MCF 10A (cell line): ENCODE measurements at regions not wholly inside any gene's neighbourhood (a gene's known extent, or its start where the extent isn't known, plus 50 kb on each side); places are given as distances from the start of the nearest gene placed in this dataset.

ENCODE experiments used
- BruUV-seq: library from RNA; stranded (reverse); fragments of 400-500 nt; replicated peaks from 2 replicates; lab custom pipeline; 2021; lab: Mats Ljungman, UMichigan
- CTCF ChIA-PET: fragments of 300-600 bp; sonication (Branson Sonifier 250); formaldehyde crosslinking; extraction: SDS; loops from one replicate; lab custom pipeline; 2021; ENCODE audit warnings: antibody characterized with exemption, inconsistent platforms; lab: Yijun Ruan, JAX
- POLR2A ChIA-PET: fragments of 300-600, 350-650 bp; sonication (Branson Sonifier 250); formaldehyde crosslinking; extraction: SDS; loops from one replicate; lab custom pipeline; 2020; ENCODE audit warnings: antibody characterized with exemption, inconsistent platforms; lab: Yijun Ruan, JAX
- DNase-seq: peaks from one replicate; pipeline ENCODE4 v3.0.0-alpha.2; 2018; ENCODE audit not compliant: unreplicated experiment
- H3K27ac Mint-ChIP-seq: one replicate; pipeline ENCODE4 v1.8.0; 2022; ENCODE audit warnings: mild to moderate bottlenecking, low read depth, mixed read lengths; ENCODE audit not compliant: unreplicated experiment
- H3K27me3 Mint-ChIP-seq: one replicate; pipeline ENCODE4 v1.8.0; 2022; ENCODE audit warnings: mixed read lengths; ENCODE audit not compliant: insufficient read depth, unreplicated experiment
- H3K36me3 Mint-ChIP-seq: one replicate; pipeline ENCODE4 v1.8.0; 2022; ENCODE audit warnings: mild to moderate bottlenecking, moderate library complexity, mixed read lengths; ENCODE audit not compliant: insufficient read depth, unreplicated experiment
- H3K4me1 Mint-ChIP-seq: one replicate; pipeline ENCODE4 v1.8.0; 2022; ENCODE audit warnings: mixed read lengths; ENCODE audit not compliant: insufficient read depth, unreplicated experiment
- H3K4me3 Mint-ChIP-seq: one replicate; pipeline ENCODE4 v1.8.0; 2022; ENCODE audit warnings: mild to moderate bottlenecking, moderate library complexity, mixed read lengths; ENCODE audit not compliant: unreplicated experiment
- H3K9me3 Mint-ChIP-seq: one replicate; pipeline ENCODE4 v1.8.0; 2022; ENCODE audit warnings: mixed read lengths; ENCODE audit not compliant: unreplicated experiment
- intact Hi-C: fragments of 100-400 bp; cut with micrococcal nuclease; formaldehyde crosslinking; loops from 2 replicates; pipeline ENCODE4 v1.14.1; 2022
- TF ChIP-seq, protein P1 (sequence below): fragments of 200-600 bp; IDR thresholded peaks from one replicate; pipeline ENCODE4 v1.8.0; 2022; ENCODE audit warnings: antibody characterized with exemption, mild to moderate bottlenecking; ENCODE audit not compliant: unreplicated experiment

DNA sequence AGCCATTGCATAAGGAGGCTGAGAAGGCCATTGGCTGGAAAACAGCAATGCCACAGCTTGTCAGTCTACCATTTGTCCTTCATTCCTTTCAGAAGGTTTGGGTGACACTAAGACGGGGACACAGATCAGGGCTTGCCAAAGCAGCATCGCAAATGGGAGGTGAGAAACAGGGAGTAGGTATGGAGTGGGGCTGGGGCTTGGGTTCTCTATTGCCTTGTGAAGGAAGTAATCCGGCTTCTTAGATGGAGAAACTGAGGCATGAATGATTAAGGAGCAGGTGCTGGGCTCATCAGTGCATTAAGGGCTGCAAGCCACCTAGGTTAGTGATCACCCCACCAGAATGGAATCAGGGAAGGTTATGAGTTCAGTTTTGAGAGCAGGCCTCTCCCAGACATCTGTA, 115.6 kb upstream of the NMNAT3 start:
- CTCF ChIA-PET, result no interaction called here
- no peak overlapping the region for H3K4me3 Mint-ChIP-seq
- H3K27ac Mint-ChIP-seq, result no peak overlapping the region
- peaks cover 6% of the 10 kb centered on the region for H3K36me3 Mint-ChIP-seq
- no peaks in the 10 kb centered on the region for H3K27me3 Mint-ChIP-seq
- peaks cover 10% of the 10 kb centered on the region for H3K9me3 Mint-ChIP-seq
- no TSS peak for BruUV-seq
- intact Hi-C loops, result no loop called here
- TF ChIP-seq, protein P1, sequence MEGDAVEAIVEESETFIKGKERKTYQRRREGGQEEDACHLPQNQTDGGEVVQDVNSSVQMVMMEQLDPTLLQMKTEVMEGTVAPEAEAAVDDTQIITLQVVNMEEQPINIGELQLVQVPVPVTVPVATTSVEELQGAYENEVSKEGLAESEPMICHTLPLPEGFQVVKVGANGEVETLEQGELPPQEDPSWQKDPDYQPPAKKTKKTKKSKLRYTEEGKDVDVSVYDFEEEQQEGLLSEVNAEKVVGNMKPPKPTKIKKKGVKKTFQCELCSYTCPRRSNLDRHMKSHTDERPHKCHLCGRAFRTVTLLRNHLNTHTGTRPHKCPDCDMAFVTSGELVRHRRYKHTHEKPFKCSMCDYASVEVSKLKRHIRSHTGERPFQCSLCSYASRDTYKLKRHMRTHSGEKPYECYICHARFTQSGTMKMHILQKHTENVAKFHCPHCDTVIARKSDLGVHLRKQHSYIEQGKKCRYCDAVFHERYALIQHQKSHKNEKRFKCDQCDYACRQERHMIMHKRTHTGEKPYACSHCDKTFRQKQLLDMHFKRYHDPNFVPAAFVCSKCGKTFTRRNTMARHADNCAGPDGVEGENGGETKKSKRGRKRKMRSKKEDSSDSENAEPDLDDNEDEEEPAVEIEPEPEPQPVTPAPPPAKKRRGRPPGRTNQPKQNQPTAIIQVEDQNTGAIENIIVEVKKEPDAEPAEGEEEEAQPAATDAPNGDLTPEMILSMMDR, result no peak
- no peak for DNase-seq
- H3K4me1 Mint-ChIP-seq, result no peaks in the 10 kb centered on the region
- POLR2A ChIA-PET, result no interaction called here

DNA sequence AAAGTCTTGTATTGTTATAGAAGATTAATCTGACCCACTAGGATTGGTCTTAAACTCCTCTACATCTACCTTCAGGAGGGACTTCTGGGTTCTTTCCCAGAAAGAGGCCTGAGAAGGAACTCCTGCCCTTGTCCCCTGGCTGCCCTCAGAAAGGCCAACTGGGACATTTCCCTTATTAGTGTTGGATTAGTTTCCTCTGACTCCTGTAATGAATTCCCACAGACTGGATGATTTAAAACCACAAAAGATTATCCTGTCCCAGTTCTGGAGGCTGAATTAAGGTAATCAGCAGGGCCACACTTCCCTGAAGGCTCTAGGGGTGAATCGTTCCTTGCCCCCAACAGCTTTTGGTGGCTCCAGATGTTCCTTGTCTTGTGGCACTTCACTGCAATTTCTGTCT, 102.8 kb upstream of the NMNAT3 start:
- CTCF ChIA-PET, result interaction anchor here (0.6 kb wide), 1 partner anchor 10 kb away, joined by 3 read pairs; no protein-coding TSS in a partner anchor
- intact Hi-C loops, result no loop called here
- BruUV-seq, result no TSS peak

DNA sequence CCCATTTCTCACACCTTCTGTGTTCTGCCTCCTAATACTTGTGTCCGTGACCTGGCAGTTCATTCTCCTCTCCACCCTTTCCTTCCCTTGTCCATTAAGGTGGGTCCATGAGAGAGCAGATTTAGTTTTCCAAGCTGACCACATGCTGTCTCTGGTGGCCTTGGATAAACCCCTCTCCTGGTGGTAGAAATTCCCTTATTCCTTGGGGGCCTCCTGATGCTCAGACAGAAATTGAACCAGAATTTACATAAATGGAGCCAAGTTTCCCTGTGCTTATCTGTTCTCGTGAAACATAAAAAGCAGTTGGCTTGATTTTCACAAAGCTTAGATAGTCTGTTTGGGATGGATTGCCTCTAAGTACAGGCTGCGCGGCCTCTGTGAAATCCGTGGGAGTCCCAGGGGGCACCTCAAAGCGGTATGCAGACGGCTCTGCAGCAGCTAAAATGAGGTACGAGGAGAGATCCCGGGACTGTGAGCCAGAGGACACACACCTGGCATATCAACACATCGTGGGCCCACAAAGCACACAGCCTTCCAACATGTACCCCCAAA, 101.0 kb upstream of the NMNAT3 start:
- no peak overlapping the region for H3K4me3 Mint-ChIP-seq
- ChIA-PET POLR2A (interaction anchor here (0.6 kb wide), 2 partner anchors 12 to 43 kb away, joined by 3 read pairs; no protein-coding TSS in a partner anchor), CTCF (interaction anchor here (0.5 to 0.6 kb wide), 2 partner anchors 344 to 814 kb away, joined by 3 to 4 read pairs; no protein-coding TSS in a partner anchor)
- no peak overlapping the region for H3K27ac Mint-ChIP-seq
- intact Hi-C loops, result no loop called here
- no peaks in the 10 kb centered on the region for H3K36me3 Mint-ChIP-seq
- no peaks in the 10 kb centered on the region for H3K4me1 Mint-ChIP-seq
- no peaks in the 10 kb centered on the region for H3K9me3 Mint-ChIP-seq
- TF ChIP-seq, protein P1, result no peak
- no TSS peak for BruUV-seq
- no peak for DNase-seq
- H3K27me3 Mint-ChIP-seq, result no peaks in the 10 kb centered on the region

More for the DNA sequence above, 102.8 kb upstream of the NMNAT3 start:
- H3K27ac Mint-ChIP-seq, result no peak overlapping the region
- TF ChIP-seq, protein P1, result no peak
- no peaks in the 10 kb centered on the region for H3K4me1 Mint-ChIP-seq
- H3K36me3 Mint-ChIP-seq, result no peaks in the 10 kb centered on the region
- no peak overlapping the region for H3K4me3 Mint-ChIP-seq
- DNase-seq, result no peak
- POLR2A ChIA-PET, result no interaction called here
- H3K27me3 Mint-ChIP-seq, result no peaks in the 10 kb centered on the region
- H3K9me3 Mint-ChIP-seq, result no peaks in the 10 kb centered on the region

DNA sequence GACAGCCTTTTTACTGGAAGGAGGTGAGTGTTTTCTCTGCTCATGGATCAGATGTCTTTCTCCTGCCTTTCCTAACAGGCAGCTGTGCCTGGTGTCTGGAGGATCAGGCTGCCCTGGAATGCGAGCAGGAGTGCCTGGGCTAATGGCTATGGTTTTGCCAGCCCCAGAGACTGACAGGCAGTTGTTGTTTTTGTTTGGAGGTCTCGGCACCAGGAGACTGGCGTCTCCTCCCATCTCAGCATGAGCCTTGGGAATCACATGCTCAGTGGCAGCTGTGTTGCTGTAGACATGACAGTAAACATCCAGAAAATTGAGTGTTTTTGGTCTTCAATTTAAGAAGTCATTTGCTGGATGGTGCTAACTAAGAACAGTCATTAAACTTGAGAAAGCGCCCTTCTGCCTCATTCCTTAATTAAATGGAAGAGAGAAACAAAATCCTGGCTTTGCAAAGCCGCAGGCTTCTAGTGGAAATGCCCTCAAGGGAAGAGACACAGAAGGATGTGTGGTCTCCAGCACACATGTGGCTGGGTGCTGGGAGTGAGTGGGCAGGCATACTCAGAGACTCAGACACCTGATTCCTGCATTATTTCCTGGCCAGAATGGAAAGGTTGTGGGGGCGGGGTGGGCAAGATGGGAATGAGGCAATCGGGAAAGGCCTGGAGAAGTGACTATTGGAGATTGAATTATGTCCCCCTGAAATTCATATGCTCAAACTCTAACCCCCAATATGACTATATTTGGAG, 97.0 kb upstream of the NMNAT3 start:
- H3K27me3 Mint-ChIP-seq, result no peaks in the 10 kb centered on the region
- no peaks in the 10 kb centered on the region for H3K9me3 Mint-ChIP-seq
- no peak overlapping the region for H3K27ac Mint-ChIP-seq
- BruUV-seq, result no TSS peak
- peak; percentile 5 for DNase-seq
- TF ChIP-seq, protein P1, result no peak
- no peak overlapping the region for H3K4me3 Mint-ChIP-seq
- H3K4me1 Mint-ChIP-seq, result peaks cover 11% of the 10 kb centered on the region
- ChIA-PET POLR2A (no interaction called here), CTCF (no interaction called here)
- intact Hi-C loops, result no loop called here
- no peaks in the 10 kb centered on the region for H3K36me3 Mint-ChIP-seq
